ENCODE measurements at regions not wholly inside any gene's neighbourhood (a gene's known extent, or its start where the extent isn't known, plus 50 kb on each side); places are given as distances from the start of the nearest gene placed in this dataset.
"Not testable (repeated sequence)": the region's sequence is repeated elsewhere in the genome, so short reads cannot be mapped to it uniquely, and the experiment has no call there.

DNA sequence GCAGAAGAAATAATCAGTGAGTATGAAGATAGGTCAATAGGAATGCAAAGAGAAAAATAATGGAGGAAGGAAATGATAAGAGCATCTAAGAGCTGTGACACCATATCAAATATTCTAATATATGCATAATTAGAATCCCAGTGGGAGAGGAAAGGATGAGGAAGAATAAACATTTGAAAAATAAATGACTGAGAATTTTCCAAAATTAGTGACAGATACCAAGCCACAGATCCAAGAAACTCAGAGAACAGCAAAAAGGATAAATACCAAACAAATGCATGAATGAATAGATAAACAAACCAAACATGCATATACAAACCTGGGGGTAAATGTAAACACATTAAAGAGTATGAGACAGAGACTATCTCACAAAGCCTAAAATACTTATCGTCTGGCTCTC, 101.4 kb downstream of the PRR15 start:
- not testable (repeated sequence) for H3K9me3 ChIP-seq (ENCODE audit: low read depth); H3K4me3 ChIP-seq; H2AFZ ChIP-seq; H3K4me1 ChIP-seq (ENCODE audit: insufficient read depth); H3K4me2 ChIP-seq; H3K9me2 ChIP-seq (replicated peaks; ENCODE audit: insufficient read depth); H4K20me1 ChIP-seq (ENCODE audit: insufficient read depth, poor library complexity, severe bottlenecking); H3K36me3 ChIP-seq (replicated peaks; ENCODE audit: insufficient read depth, low read depth); H3K27ac ChIP-seq; DNase-seq (ENCODE audit: low spot score); H3K27me3 ChIP-seq
- H3K79me2 ChIP-seq: peaks cover 34% of the 10 kb centered on the region
- 58% methylated on average over 1 of the region's 1 CpG for WGBS (ENCODE audit: low lambda C conversion rate, missing lambda C conversion rate)

DNA sequence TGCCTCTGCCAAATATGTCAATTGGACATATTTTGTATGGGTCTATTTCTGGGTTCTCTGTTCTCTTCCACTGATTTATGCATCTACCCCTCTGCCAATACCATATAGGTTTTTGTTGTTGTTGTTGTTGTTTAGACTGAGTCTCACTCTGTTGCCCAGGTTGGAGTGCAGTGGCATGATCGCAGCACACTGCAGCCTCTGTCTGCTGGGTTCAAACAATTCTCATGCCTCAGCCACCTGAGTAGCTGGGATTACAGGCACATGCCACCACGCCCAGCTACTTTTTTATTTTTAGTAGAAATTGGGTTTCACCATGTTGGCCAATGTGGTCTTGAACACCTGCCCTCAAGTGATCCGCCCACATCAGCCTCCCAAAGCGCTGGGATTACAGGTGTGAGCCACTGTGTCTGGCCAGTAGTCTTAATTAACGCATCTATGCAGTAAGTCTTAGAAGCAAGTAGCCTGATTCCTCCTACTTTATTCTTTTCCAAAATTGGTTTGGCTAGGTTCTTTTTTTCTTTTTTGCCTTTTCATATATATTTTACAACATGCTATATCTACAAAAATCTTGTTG, 103.5 kb downstream of the PRR15 start:
- H3K9me2 ChIP-seq (replicated peaks; ENCODE audit: insufficient read depth); H3K27ac ChIP-seq; H3K27me3 ChIP-seq; H2AFZ ChIP-seq; H4K20me1 ChIP-seq (ENCODE audit: insufficient read depth, poor library complexity, severe bottlenecking); H3K36me3 ChIP-seq (replicated peaks; ENCODE audit: insufficient read depth, low read depth); DNase-seq (ENCODE audit: low spot score); H3K4me2 ChIP-seq; H3K4me3 ChIP-seq; H3K4me1 ChIP-seq (ENCODE audit: insufficient read depth); H3K9me3 ChIP-seq (ENCODE audit: low read depth): not testable (repeated sequence)
- WGBS (ENCODE audit: low lambda C conversion rate, missing lambda C conversion rate): 99% methylated on average over 5 of the region's 5 CpGs
- peaks cover 31% of the 10 kb centered on the region for H3K79me2 ChIP-seq

DNA sequence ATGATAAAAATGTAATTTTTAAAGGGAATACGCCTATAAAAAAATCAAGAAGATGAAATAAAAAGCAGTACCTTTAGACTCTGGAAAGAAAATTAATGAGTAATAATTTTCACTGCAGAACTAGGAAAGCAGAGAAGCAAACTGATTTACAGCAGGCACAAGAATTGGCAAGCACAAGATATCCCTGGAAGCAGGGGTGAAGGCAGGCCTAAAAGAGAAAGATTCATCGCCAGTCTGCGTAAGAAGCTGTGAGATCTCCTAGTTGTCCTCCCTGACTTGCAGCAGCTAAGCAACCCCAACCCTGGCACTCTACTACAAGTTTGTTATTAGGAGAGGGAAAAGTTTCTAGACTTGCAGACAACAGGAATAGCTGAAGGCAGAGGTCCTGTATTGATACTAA, 107.7 kb downstream of the PRR15 start:
- H3K27ac ChIP-seq; H3K36me3 ChIP-seq (replicated peaks; ENCODE audit: insufficient read depth, low read depth); H3K4me2 ChIP-seq; H3K4me3 ChIP-seq; H3K4me1 ChIP-seq (ENCODE audit: insufficient read depth); H3K9me3 ChIP-seq (ENCODE audit: low read depth); H3K9me2 ChIP-seq (replicated peaks; ENCODE audit: insufficient read depth); H3K27me3 ChIP-seq; H2AFZ ChIP-seq; H4K20me1 ChIP-seq (ENCODE audit: insufficient read depth, poor library complexity, severe bottlenecking); DNase-seq (ENCODE audit: low spot score): not testable (repeated sequence)
- 98% methylated on average over 3 of the region's 3 CpGs for WGBS (ENCODE audit: low lambda C conversion rate, missing lambda C conversion rate)
- peaks cover 32% of the 10 kb centered on the region for H3K79me2 ChIP-seq

DNA sequence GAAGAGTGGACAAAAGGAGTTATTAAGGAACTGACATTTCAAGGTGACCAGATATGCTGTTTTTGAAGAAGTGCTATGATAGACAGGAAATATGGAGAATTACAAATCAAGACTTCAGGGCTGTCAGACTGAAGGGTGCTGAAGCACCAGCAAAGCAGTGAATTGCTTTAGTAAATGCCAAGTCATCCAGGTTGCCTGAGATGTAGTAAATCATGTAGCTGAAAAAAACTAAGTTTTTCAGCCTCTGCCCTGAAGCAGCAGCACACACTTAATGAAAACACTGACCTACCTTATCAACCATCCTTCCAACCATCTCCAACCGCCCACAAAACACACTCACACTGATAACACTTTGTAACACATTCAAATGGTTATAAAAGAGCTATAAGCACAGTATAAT, 110.0 kb downstream of the PRR15 start:
- H3K27ac ChIP-seq; DNase-seq (ENCODE audit: low spot score); H4K20me1 ChIP-seq (ENCODE audit: insufficient read depth, poor library complexity, severe bottlenecking); H3K9me2 ChIP-seq (replicated peaks; ENCODE audit: insufficient read depth); H3K4me3 ChIP-seq; H3K4me2 ChIP-seq; H3K27me3 ChIP-seq; H2AFZ ChIP-seq; H3K36me3 ChIP-seq (replicated peaks; ENCODE audit: insufficient read depth, low read depth); H3K9me3 ChIP-seq (ENCODE audit: low read depth); H3K4me1 ChIP-seq (ENCODE audit: insufficient read depth): not testable (repeated sequence)
- 50% methylated on average over 1 of the region's 1 CpG for WGBS (ENCODE audit: low lambda C conversion rate, missing lambda C conversion rate)
- peaks cover 43% of the 10 kb centered on the region for H3K79me2 ChIP-seq

DNA sequence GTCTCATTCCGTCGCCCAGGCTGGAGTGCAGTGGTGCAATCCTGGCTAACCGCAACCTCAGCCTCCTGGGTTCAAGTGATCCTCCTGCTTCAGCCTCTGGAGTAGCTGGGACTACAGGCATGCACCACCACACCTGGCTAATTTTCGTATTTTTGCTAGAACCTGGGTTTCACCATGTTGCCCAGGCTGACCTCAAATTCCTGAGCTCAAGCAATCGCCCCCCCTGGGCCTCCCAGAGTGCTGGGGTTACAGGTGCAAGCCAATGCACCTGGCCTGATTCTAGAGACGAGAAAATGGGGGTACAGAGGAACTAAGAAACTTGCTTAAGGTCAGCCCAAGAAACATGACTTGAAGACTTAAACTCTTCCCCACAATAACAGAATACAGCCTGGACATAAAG, 111.0 kb downstream of the PRR15 start:
- not testable (repeated sequence) for DNase-seq (ENCODE audit: low spot score); H3K27ac ChIP-seq; H3K4me1 ChIP-seq (ENCODE audit: insufficient read depth); H3K27me3 ChIP-seq; H3K36me3 ChIP-seq (replicated peaks; ENCODE audit: insufficient read depth, low read depth); H2AFZ ChIP-seq; H3K9me3 ChIP-seq (ENCODE audit: low read depth); H3K4me3 ChIP-seq; H3K4me2 ChIP-seq; H3K9me2 ChIP-seq (replicated peaks; ENCODE audit: insufficient read depth); H4K20me1 ChIP-seq (ENCODE audit: insufficient read depth, poor library complexity, severe bottlenecking)
- WGBS (ENCODE audit: low lambda C conversion rate, missing lambda C conversion rate): 92% methylated on average over 6 of the region's 6 CpGs
- peaks cover 50% of the 10 kb centered on the region for H3K79me2 ChIP-seq

DNA sequence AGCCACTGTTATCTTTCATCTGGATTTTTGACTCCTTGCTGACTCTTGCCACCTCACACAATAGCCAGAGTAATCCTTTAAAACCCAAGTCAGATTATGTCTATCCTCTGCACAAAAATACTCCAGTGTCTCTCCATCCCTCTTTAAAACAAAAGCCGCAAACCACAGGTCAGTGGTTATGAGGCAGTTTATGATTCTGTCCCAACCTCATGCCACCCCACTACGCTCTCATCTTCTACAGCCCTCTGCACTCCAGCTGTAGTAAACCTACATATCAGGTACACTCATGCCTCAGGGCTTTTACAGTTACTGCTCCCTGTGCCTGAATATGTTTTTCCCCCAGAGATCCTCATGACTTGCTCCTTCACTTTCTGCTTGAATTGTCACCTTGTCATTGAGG, 113.6 kb downstream of the PRR15 start:
- DNase-seq (ENCODE audit: low spot score); H3K9me2 ChIP-seq (replicated peaks; ENCODE audit: insufficient read depth); H3K4me1 ChIP-seq (ENCODE audit: insufficient read depth); H3K36me3 ChIP-seq (replicated peaks; ENCODE audit: insufficient read depth, low read depth); H3K9me3 ChIP-seq (ENCODE audit: low read depth); H2AFZ ChIP-seq; H3K27ac ChIP-seq; H4K20me1 ChIP-seq (ENCODE audit: insufficient read depth, poor library complexity, severe bottlenecking); H3K4me2 ChIP-seq; H3K27me3 ChIP-seq; H3K4me3 ChIP-seq: not testable (repeated sequence)
- peaks cover 57% of the 10 kb centered on the region for H3K79me2 ChIP-seq
- WGBS (ENCODE audit: low lambda C conversion rate, missing lambda C conversion rate): 87% methylated on average over 2 of the region's 2 CpGs

DNA sequence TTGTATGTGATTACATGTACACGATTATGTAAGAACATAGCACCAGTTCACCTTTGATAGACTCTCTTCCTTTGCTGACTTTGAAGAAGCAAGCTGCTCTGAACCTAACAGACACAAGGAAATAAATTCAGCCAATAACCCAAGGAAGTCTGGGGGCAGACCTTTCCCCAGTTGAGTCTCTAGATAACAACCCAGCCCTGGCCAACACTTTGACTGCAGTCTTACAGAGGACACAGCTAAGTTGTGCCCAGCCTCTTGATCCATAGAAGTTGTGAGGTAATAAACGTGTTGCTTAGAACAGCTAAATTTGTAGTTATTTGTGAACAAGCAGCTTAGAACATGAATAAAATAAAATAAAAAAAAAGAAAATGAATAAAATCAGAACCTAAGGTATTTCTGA, 116.3 kb downstream of the PRR15 start:
- not testable (repeated sequence) for DNase-seq (ENCODE audit: low spot score); H2AFZ ChIP-seq; H3K36me3 ChIP-seq (replicated peaks; ENCODE audit: insufficient read depth, low read depth); H3K27me3 ChIP-seq; H3K4me1 ChIP-seq (ENCODE audit: insufficient read depth); H3K4me3 ChIP-seq; H4K20me1 ChIP-seq (ENCODE audit: insufficient read depth, poor library complexity, severe bottlenecking); H3K9me3 ChIP-seq (ENCODE audit: low read depth); H3K4me2 ChIP-seq; H3K27ac ChIP-seq; H3K9me2 ChIP-seq (replicated peaks; ENCODE audit: insufficient read depth)
- 82% methylated on average over 2 of the region's 2 CpGs for WGBS (ENCODE audit: low lambda C conversion rate, missing lambda C conversion rate)
- H3K79me2 ChIP-seq: peaks cover 60% of the 10 kb centered on the region

DNA sequence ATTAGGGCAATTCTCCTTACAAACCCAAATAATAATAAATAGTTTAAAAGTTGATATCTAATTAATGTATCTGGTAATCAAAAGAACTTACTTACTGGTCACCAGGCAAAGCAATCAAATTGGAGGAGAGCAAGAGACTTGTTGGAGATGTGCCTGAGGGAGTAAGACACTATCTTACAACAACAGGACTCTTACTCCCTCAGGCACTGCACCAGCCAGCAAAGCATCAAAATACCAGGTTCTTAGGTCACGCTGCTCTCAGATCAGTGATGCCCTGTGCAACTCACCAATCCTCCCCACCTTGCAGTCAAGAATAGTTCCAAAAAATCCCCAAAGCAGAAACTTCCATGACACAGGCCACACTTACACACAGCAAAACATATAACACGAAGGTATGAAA, 117.0 kb downstream of the PRR15 start:
- H3K27me3 ChIP-seq; H4K20me1 ChIP-seq (ENCODE audit: insufficient read depth, poor library complexity, severe bottlenecking); H3K4me1 ChIP-seq (ENCODE audit: insufficient read depth); H3K36me3 ChIP-seq (replicated peaks; ENCODE audit: insufficient read depth, low read depth); H3K9me2 ChIP-seq (replicated peaks; ENCODE audit: insufficient read depth); DNase-seq (ENCODE audit: low spot score); H3K9me3 ChIP-seq (ENCODE audit: low read depth); H3K27ac ChIP-seq; H2AFZ ChIP-seq; H3K4me3 ChIP-seq: not testable (repeated sequence)
- WGBS (ENCODE audit: low lambda C conversion rate, missing lambda C conversion rate): 80% methylated on average over 2 of the region's 2 CpGs
- H3K79me2 ChIP-seq: peaks cover 58% of the 10 kb centered on the region
- peak overlapping the region; percentile 23 for H3K4me2 ChIP-seq

DNA sequence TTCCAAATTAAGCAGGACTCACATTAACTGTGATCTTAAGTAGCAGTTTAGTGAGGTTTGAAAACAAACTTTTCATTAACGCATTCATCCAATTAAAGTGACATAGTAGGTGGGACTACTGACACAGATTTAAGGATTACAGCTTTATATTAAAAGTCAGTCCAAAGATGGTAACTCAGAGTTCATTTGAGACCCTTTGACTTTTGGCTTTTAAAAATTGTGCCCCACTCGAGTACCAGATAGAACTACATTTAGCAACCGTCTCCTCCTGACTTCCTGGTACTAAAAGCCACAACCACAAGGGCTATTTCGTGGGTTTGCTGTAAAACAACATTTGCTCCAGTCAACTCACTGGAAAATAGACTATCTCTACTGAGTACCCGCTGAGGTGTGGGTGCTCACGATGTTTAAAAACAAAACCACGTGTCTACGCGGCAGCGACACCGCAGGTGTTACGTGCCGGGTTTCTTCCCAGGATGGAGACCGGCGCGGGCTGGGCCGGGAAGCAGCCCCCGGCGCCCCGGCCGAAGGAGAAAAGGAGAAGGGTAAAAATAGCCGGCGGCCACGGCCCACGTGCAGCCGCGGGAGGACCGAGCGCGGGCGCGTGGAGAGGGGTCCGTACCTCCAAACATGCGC, 120.6 kb downstream of the PRR15 start:
- Histone ChIP-seq H3K4me3 (peak overlapping the region; percentile 98), H3K27ac (peak overlapping the region; percentile 98), H2AFZ (peak overlapping the region; percentile 88), H3K79me2 (peaks cover 30% of the 10 kb centered on the region), H3K4me2 (peak overlapping the region; percentile 92)
- H3K27me3 ChIP-seq; H3K4me1 ChIP-seq (ENCODE audit: insufficient read depth); H3K9me3 ChIP-seq (ENCODE audit: low read depth); DNase-seq (ENCODE audit: low spot score); H3K9me2 ChIP-seq (replicated peaks; ENCODE audit: insufficient read depth); H3K36me3 ChIP-seq (replicated peaks; ENCODE audit: insufficient read depth, low read depth); H4K20me1 ChIP-seq (ENCODE audit: insufficient read depth, poor library complexity, severe bottlenecking): not testable (repeated sequence)
- WGBS (ENCODE audit: low lambda C conversion rate, missing lambda C conversion rate): under 1% methylated on average over 32 of the region's 34 CpGs
